AG04450 (cell line): ENCODE measurements at regions not wholly inside any gene's neighbourhood (a gene's known extent, or its start where the extent isn't known, plus 50 kb on each side); places are given as distances from the start of the nearest gene placed in this dataset.

ENCODE experiments used
- CTCF ChIA-PET: fragments of 300-600, 350-600 bp; formaldehyde crosslinking; extraction: SDS; loops from one replicate; lab custom pipeline; 2022; ENCODE audit warnings: antibody characterized with exemption, inconsistent platforms; lab: Charles Lee
- POLR2A ChIA-PET: fragments of 350-600 bp; formaldehyde crosslinking; extraction: SDS; loops from one replicate; lab custom pipeline; 2021; ENCODE audit warnings: antibody characterized with exemption, inconsistent platforms; lab: Yijun Ruan, JAX
- DNase-seq: peaks from one replicate; pipeline ENCODE4 v3.0.0-alpha.2; 2011; ENCODE audit warnings: low read depth, low spot score
- H3K27ac ChIP-seq: one replicate; pipeline ENCODE4 v1.5.1; 2012; ENCODE audit warnings: low read depth, low read length, control low read depth
- H3K27me3 ChIP-seq: one replicate; pipeline ENCODE4 v1.6.0; 2012; ENCODE audit warnings: low read length; ENCODE audit not compliant: control insufficient read depth, insufficient read depth
- H3K4me3 ChIP-seq: 2 replicates; pipeline ENCODE4 v1.5.1; 2011; ENCODE audit warnings: mild to moderate bottlenecking, low read depth, low read length, control low read depth
- H3K9me3 ChIP-seq: 2 replicates; pipeline ENCODE4 v1.5.1; 2012; ENCODE audit warnings: low read length; ENCODE audit not compliant: control insufficient read depth, insufficient read depth
- TF ChIP-seq, protein P1 (sequence below): IDR thresholded peaks from 2 replicates; pipeline ENCODE4 v1.5.1; 2011; ENCODE audit warnings: low read depth, low read length, control low read depth, inconsistent platforms

- Histone ChIP-seq H3K4me3 (no peak overlapping the region), H3K9me3 (peaks cover 81% of the 10 kb centered on the region), H3K27me3 (no peaks in the 10 kb centered on the region), H3K27ac (no peak overlapping the region)
- CTCF ChIA-PET = no interaction called here
- TF ChIP-seq, protein P1, sequence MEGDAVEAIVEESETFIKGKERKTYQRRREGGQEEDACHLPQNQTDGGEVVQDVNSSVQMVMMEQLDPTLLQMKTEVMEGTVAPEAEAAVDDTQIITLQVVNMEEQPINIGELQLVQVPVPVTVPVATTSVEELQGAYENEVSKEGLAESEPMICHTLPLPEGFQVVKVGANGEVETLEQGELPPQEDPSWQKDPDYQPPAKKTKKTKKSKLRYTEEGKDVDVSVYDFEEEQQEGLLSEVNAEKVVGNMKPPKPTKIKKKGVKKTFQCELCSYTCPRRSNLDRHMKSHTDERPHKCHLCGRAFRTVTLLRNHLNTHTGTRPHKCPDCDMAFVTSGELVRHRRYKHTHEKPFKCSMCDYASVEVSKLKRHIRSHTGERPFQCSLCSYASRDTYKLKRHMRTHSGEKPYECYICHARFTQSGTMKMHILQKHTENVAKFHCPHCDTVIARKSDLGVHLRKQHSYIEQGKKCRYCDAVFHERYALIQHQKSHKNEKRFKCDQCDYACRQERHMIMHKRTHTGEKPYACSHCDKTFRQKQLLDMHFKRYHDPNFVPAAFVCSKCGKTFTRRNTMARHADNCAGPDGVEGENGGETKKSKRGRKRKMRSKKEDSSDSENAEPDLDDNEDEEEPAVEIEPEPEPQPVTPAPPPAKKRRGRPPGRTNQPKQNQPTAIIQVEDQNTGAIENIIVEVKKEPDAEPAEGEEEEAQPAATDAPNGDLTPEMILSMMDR = no peak
- no peak for DNase-seq
- POLR2A ChIA-PET = no interaction called here
Measured at GRCh38 chr20:19021406-19022117, 190.9 kb upstream of the SLC24A3 start.

DNA sequence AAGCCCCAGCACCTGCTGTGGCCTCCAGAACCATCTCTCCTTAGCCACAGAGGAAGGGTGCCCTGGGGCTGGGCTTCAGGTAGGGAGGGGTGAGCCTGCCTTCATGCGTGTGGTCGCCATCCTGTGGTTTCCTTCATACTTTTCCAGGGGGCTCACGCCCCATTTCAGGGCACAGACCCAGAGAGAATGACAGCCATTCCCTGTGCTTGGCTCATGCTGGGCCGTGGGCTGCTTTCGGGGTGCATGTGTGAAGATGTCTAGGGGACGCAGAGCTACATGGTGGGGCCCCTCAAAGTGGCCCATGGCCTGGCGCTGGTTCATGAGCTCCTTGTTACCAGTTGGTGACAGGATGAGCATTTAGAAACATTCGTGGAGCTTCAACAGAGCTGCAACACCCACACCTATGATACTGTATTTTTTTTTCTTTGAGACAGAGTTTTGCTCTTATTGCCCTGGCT, 190.3 kb upstream of the SLC24A3 start:
- ChIA-PET CTCF (no interaction called here), POLR2A (no interaction called here)
- TF ChIP-seq, protein P1 = no peak
- Histone ChIP-seq H3K4me3 (no peak overlapping the region), H3K9me3 (peaks cover 81% of the 10 kb centered on the region), H3K27me3 (no peaks in the 10 kb centered on the region), H3K27ac (no peak overlapping the region)
- DNase-seq = no peak

- ChIA-PET POLR2A (no interaction called here), CTCF (no interaction called here)
- TF ChIP-seq, protein P1 = no peak
- H3K27me3 ChIP-seq = no peaks in the 10 kb centered on the region
- no peak for DNase-seq
- peaks cover 82% of the 10 kb centered on the region for H3K9me3 ChIP-seq
- no peak overlapping the region for H3K27ac ChIP-seq
- H3K4me3 ChIP-seq = no peak overlapping the region
Measured at GRCh38 chr20:19022791-19023448, 189.5 kb upstream of the SLC24A3 start.

DNA sequence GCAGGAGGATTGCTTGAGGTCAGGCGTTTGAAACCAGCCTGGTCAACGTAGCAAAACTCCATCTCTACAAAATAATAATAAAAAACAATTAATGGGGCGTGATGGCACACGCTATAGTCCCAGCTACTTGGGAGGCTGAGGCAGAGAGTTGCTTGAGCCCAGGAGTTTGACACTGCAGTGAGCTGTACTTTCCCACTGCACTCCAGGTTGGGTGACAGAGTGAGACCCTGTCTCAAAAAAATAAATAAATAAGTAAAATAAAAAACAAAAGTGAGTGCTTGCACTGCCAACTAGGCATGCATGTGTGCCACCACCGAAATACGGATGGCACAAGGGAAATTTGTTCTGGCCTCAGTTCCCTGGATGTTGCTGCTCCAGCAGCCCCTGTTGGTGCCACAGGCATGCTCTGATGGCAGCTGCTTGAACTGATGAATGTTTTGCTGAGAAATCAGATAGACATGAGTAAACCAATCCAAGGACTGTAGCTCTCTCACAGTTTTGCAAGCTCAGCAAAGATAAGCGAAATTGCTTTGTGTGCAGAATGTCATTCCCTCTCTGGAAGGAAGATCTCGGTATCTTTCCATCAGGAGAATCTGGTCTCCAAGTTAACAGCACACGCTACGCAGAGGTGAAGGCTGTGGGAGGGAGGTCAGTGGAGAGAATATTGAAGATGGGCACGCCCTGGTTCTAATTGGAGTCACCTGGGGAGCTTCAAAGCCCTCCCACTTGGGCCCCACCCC, 188.0 kb upstream of the SLC24A3 start:
- TF ChIP-seq, protein P1 = no peak
- ChIA-PET CTCF (no interaction called here), POLR2A (no interaction called here)
- DNase-seq = no peak
- Histone ChIP-seq H3K27ac (no peak overlapping the region), H3K27me3 (no peaks in the 10 kb centered on the region), H3K4me3 (no peak overlapping the region), H3K9me3 (peaks cover 83% of the 10 kb centered on the region)
